Stimulated activated memory B cell treated with anti-CD40 and anti-IgM and Interleukin-4, amounts not matched to agents 10 μg/mL and 1 μg/mL and 100 μg/mL, for 72 hours (primary cell): ENCODE measurements at regions not wholly inside any gene's neighbourhood (a gene's known extent, or its start where the extent isn't known, plus 50 kb on each side); places are given as distances from the start of the nearest gene placed in this dataset.
A peak's percentile ranks its signal among the peaks of the same experiment; 100 is the strongest.
"Not testable (repeated sequence)": the region's sequence is repeated elsewhere in the genome, so short reads cannot be mapped to it uniquely, and the experiment has no call there.

ENCODE experiments used
- ATAC-seq: fragments of 150-1000 bp; cut with Tn5 transposase; 2 replicates; pipeline ENCODE4 v1.10.0; 2021
- H3K27ac Mint-ChIP-seq: one replicate; pipeline ENCODE4 v1.8.0; 2022; ENCODE audit warnings: mild to moderate bottlenecking, mixed read lengths
- H3K27me3 Mint-ChIP-seq: one replicate; pipeline ENCODE4 v1.8.0; 2022; ENCODE audit warnings: mixed read lengths
- H3K36me3 Mint-ChIP-seq: one replicate; pipeline ENCODE4 v1.8.0; 2022; ENCODE audit warnings: mixed read lengths
- H3K4me1 Mint-ChIP-seq: one replicate; pipeline ENCODE4 v1.8.0; 2022; ENCODE audit warnings: mixed read lengths
- H3K4me3 Mint-ChIP-seq: one replicate; pipeline ENCODE4 v1.8.0; 2022; ENCODE audit warnings: mild to moderate bottlenecking, moderate library complexity, mixed read lengths
- H3K9me3 Mint-ChIP-seq: one replicate; pipeline ENCODE4 v1.8.0; 2022; ENCODE audit warnings: mixed read lengths

DNA sequence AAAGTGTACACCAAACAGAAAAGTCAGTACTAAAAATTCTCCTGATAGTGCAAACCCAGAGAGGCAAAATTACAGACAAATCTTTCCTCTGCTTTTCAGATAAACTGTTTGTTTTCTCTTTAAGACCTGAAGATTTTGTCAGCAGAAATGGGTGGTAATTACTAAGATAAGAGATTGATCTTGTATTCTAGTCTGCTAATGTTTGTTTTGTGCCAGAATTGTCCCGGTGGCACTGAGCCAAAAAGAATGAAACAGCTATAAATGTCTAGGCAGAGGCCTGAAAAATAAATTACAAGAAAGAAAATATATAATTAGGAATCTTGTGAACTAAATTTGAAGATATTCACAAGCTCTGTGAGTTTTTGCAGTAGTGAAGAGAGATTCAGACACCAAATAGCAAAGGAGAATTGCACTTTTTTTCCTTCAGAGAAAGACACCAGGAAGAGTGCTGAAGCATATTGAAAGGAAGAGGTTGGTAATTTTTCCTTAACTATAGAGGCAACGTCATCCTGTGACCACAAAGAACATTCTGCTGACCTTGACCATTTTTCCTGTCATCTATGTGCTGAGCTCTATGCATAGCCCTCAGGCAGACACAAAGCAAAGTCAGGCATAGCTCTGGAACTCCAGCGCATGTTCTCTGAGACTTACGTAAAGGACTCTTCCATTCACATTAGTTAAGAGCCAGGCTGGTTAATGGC lies 314.5 kb upstream of the RASGEF1B start:
- no peak overlapping the region for H3K27ac Mint-ChIP-seq
- peaks cover 7% of the 10 kb centered on the region for H3K4me1 Mint-ChIP-seq
- H3K36me3 Mint-ChIP-seq: no peaks in the 10 kb centered on the region
- no peak overlapping the region for H3K4me3 Mint-ChIP-seq
- H3K9me3 Mint-ChIP-seq: no peaks in the 10 kb centered on the region
- no peak for ATAC-seq
- H3K27me3 Mint-ChIP-seq: no peaks in the 10 kb centered on the region

DNA sequence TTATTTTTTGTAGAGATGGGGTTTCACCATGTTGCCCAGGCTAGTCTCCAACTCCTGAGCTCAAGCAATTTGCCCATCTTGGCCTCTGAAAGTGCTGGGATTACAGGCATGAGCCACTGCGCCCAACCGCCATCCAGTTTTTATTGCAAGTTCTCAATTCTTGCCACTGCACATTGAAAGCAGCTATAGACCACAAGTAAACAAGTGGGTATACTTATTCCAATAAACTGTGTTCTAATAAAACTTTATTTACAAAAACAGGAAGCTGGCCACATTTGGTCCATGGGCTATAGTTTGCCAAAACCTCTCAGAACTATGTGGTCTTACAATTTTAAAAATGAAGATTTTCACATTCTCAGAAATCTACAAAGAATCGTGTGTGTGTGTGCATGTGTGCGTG lies 313.6 kb upstream of the RASGEF1B start:
- Mint-ChIP-seq H3K27ac (no peak overlapping the region), H3K36me3 (no peaks in the 10 kb centered on the region), H3K4me1 (no peaks in the 10 kb centered on the region), H3K4me3 (no peak overlapping the region), H3K27me3 (no peaks in the 10 kb centered on the region), H3K9me3 (no peaks in the 10 kb centered on the region)
- no peak for ATAC-seq

DNA sequence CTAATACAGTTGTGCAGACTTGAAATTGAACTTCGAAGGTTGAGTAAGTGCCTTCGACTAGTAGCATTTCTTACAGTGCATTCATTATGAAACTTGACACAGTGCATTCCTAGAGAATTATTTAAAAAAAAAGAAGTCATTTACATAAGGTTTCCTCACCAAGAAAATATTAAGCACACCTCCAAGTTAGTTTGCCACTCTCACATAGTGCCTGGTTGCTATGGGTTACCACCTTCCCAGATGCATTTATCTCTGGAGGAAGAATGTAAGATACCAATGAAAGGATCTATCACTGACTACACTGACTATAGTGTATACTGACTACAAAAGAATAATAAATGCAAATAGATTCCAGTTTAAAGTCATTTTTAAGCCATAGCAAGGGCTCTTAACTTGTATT lies 311.9 kb upstream of the RASGEF1B start:
- Mint-ChIP-seq H3K27ac (no peak overlapping the region), H3K4me1 (no peaks in the 10 kb centered on the region), H3K36me3 (no peaks in the 10 kb centered on the region), H3K4me3 (no peak overlapping the region), H3K9me3 (no peaks in the 10 kb centered on the region), H3K27me3 (no peaks in the 10 kb centered on the region)
- no peak for ATAC-seq

GRCh38 chr4:81781799-81782198 lies 310.1 kb upstream of the RASGEF1B start:
- no peak for ATAC-seq
- Mint-ChIP-seq H3K4me1 (no peaks in the 10 kb centered on the region), H3K27me3 (no peaks in the 10 kb centered on the region), H3K4me3 (no peak overlapping the region), H3K36me3 (no peaks in the 10 kb centered on the region), H3K27ac (no peak overlapping the region), H3K9me3 (no peaks in the 10 kb centered on the region)

DNA sequence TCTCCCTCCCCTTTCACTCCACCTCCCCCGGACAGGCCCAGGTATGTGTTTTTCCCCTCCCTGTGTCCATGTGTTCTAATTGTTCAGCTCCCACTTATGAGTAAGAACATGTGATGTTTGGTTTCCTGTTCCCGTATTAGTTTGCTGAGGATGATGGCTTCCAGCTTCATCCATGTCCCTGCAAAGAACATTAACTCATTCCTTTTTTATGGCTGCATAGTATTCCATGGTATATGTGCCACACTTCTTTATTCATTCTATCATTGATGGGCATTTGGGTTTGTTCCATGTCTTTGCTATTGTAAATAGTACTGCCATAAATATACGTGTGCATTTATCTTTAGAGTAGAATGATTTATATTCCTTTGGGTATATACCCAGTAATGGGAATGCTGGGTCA lies 306.0 kb upstream of the RASGEF1B start:
- H3K4me1 Mint-ChIP-seq, H3K4me3 Mint-ChIP-seq, ATAC-seq, H3K27me3 Mint-ChIP-seq, H3K27ac Mint-ChIP-seq, H3K9me3 Mint-ChIP-seq, H3K36me3 Mint-ChIP-seq: not testable (repeated sequence)

DNA sequence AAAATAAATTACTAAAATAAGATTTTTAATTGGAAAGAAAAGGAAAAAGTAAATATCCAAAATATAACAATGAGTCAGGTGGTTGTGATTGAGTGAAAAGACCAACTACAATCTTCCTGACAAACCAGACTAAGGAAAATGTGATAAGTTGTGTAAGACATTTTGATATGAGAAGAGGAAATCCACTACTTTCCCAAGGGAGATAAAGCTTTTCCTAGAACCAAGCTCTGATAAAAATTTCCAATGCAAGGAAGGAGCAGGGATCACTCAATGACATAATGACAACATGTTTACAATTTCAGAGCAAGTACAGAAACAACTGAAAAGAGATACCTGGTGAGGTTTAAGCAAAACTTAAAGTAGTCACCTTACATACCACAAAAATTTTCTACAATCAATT lies 305.1 kb upstream of the RASGEF1B start:
- H3K27ac Mint-ChIP-seq: no peak overlapping the region
- H3K4me1 Mint-ChIP-seq: no peaks in the 10 kb centered on the region
- H3K9me3 Mint-ChIP-seq: no peaks in the 10 kb centered on the region
- no peaks in the 10 kb centered on the region for H3K36me3 Mint-ChIP-seq
- no peaks in the 10 kb centered on the region for H3K27me3 Mint-ChIP-seq
- ATAC-seq: no peak
- no peak overlapping the region for H3K4me3 Mint-ChIP-seq

GRCh38 chr4:81773557-81773956 lies 301.9 kb upstream of the RASGEF1B start:
- Mint-ChIP-seq H3K4me1 (no peaks in the 10 kb centered on the region), H3K36me3 (no peaks in the 10 kb centered on the region), H3K9me3 (no peaks in the 10 kb centered on the region), H3K4me3 (no peak overlapping the region), H3K27me3 (no peaks in the 10 kb centered on the region), H3K27ac (no peak overlapping the region)
- no peak for ATAC-seq

DNA sequence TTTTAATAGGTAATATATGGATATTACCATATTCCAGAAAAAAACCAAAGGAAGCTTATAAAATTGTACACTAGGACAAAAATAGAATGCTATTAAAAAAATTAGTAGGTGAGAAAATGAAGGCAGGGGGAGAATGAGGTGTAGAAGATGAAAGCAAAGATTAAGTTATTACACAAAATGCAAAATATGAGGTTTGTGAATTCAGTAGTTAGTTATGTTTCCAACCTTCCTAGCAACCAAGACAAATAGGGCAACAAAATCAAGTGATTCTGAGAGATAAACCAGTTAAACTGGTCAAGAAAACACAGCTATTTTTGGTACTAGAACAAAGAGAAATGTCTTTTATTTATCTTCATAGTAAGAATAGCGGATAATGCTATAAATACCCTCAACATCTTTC lies 300.0 kb upstream of the RASGEF1B start:
- Mint-ChIP-seq H3K36me3 (no peaks in the 10 kb centered on the region), H3K27ac (no peak overlapping the region), H3K4me1 (no peaks in the 10 kb centered on the region), H3K4me3 (no peak overlapping the region), H3K9me3 (no peaks in the 10 kb centered on the region), H3K27me3 (no peaks in the 10 kb centered on the region)
- ATAC-seq: no peak

GRCh38 chr4:81769244-81769643 lies 297.5 kb upstream of the RASGEF1B start:
- H3K4me1 Mint-ChIP-seq: no peaks in the 10 kb centered on the region
- H3K9me3 Mint-ChIP-seq: no peaks in the 10 kb centered on the region
- no peaks in the 10 kb centered on the region for H3K27me3 Mint-ChIP-seq
- H3K27ac Mint-ChIP-seq: no peak overlapping the region
- ATAC-seq: no peak
- no peak overlapping the region for H3K4me3 Mint-ChIP-seq
- no peaks in the 10 kb centered on the region for H3K36me3 Mint-ChIP-seq

DNA sequence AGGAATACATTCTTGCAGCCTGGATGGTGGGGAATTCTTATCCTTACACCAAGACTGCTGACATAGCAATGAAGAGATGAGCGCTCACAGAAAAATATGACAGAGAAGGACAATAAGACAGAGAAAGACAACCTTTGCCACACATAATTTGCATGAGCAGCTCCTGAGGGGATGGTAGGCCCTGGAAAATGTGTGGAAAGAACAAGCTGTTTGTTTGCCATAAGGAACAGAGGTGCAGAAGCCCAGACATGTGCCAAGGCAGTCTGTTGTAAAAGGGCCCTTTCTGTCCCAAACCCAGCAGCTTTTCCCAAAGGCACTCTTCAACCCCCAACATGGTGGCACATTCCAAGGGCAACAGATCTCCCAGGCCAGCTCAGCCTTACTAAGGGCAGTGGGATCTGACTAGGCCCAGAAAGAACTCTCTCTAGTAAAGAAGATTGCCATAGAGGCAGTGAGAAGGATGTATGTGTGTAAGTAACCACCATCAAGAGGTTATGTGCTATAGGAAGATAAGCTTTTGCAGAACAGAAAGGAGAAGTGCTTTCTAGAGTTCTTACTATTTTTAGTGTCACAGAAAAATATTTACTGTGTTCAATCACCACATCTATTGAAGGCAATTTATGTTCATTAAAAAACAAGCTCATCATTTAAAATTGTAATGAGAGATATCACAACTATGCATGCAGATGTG lies 287.0 kb upstream of the RASGEF1B start:
- H3K4me3 Mint-ChIP-seq: no peak overlapping the region
- H3K4me1 Mint-ChIP-seq: peaks cover 39% of the 10 kb centered on the region
- H3K9me3 Mint-ChIP-seq: no peaks in the 10 kb centered on the region
- H3K27ac Mint-ChIP-seq: no peak overlapping the region
- ATAC-seq: peak; percentile 80
- no peaks in the 10 kb centered on the region for H3K36me3 Mint-ChIP-seq
- no peaks in the 10 kb centered on the region for H3K27me3 Mint-ChIP-seq

- Mint-ChIP-seq H3K36me3 (no peaks in the 10 kb centered on the region), H3K4me1 (peaks cover 39% of the 10 kb centered on the region), H3K4me3 (no peak overlapping the region), H3K27ac (no peak overlapping the region), H3K27me3 (no peaks in the 10 kb centered on the region), H3K9me3 (no peaks in the 10 kb centered on the region)
- no peak for ATAC-seq
These were observed 286.0 kb upstream of the RASGEF1B start for GRCh38 chr4:81757691-81758090.

GRCh38 chr4:81756973-81757372 lies 285.3 kb upstream of the RASGEF1B start:
- Mint-ChIP-seq H3K4me1 (peaks cover 39% of the 10 kb centered on the region), H3K36me3 (no peaks in the 10 kb centered on the region), H3K9me3 (no peaks in the 10 kb centered on the region), H3K27me3 (no peaks in the 10 kb centered on the region), H3K27ac (peak overlapping the region; percentile 33), H3K4me3 (peak overlapping the region; percentile 34)
- peak; percentile 84 for ATAC-seq

GRCh38 chr4:81756042-81756441 lies 284.3 kb upstream of the RASGEF1B start:
- Mint-ChIP-seq H3K27ac (peak overlapping the region; percentile 33), H3K36me3 (no peaks in the 10 kb centered on the region), H3K4me1 (peaks cover 39% of the 10 kb centered on the region), H3K4me3 (no peak overlapping the region), H3K9me3 (no peaks in the 10 kb centered on the region), H3K27me3 (no peaks in the 10 kb centered on the region)
- ATAC-seq: no peak

DNA sequence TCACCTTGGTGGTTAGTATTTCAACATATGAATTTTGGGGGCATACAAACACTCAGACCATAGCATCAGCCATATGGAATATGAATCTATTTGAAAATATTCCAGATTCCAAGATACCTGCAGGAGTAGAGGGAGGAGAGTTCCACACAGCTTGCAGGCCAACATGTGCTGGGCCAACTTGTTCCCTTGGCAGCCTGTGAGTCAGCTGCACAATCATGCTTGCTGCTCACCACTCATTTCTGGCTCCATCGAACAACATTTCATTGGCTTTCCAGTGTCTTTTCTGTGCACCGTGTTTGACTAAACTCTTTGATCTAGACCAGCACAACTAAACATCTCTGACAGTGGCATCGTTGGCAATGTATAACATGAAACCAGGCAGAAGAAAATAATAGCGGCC lies 282.5 kb upstream of the RASGEF1B start:
- H3K4me3 Mint-ChIP-seq: no peak overlapping the region
- no peak overlapping the region for H3K27ac Mint-ChIP-seq
- H3K36me3 Mint-ChIP-seq: no peaks in the 10 kb centered on the region
- H3K4me1 Mint-ChIP-seq: peaks cover 35% of the 10 kb centered on the region
- ATAC-seq: no peak
- no peaks in the 10 kb centered on the region for H3K9me3 Mint-ChIP-seq
- no peaks in the 10 kb centered on the region for H3K27me3 Mint-ChIP-seq

DNA sequence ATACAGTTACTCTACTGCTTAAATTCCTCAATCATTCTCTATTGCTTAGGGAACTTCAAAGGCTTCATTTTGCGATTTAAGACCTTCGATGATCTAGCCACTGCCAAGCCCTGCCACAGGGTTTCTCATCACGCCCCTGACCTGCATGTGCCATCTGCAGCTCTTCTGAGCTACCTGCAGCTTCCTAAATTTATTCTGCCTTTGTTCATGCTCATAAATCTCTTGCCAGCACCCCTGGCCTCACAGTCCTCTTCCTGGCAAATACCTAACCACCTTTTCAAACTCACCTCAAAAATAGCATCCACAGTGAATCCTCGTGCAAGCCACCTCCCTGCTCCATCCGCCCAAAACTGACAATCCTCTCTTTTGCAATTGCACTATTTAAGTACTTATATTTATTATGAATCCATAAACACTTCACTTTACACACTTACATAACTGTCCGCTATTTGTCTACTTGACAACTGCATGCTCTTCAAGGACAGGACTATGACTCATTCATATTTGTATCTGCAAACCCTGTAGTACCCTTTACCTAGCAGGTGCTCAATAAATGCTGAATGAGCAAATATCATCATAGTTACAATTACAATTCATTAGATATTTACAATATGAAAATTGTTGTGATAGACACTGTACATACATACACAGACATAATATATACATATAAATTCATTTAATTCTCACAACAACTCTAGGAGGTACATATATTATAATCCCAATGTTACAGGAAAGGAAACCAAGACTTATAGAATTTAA lies 280.0 kb upstream of the RASGEF1B start:
- peaks cover 3% of the 10 kb centered on the region for H3K9me3 Mint-ChIP-seq
- peaks cover 10% of the 10 kb centered on the region for H3K4me1 Mint-ChIP-seq
- H3K36me3 Mint-ChIP-seq: no peaks in the 10 kb centered on the region
- no peak for ATAC-seq
- no peak overlapping the region for H3K4me3 Mint-ChIP-seq
- H3K27ac Mint-ChIP-seq: no peak overlapping the region
- no peaks in the 10 kb centered on the region for H3K27me3 Mint-ChIP-seq
